ENCODE measurements at regions not wholly inside any gene's neighbourhood (a gene's known extent, or its start where the extent isn't known, plus 50 kb on each side); places are given as distances from the start of the nearest gene placed in this dataset.
"Not testable (repeated sequence)": the region's sequence is repeated elsewhere in the genome, so short reads cannot be mapped to it uniquely, and the experiment has no call there.

GRCh38 chr14:40684328-40684727 lies 922.3 kb upstream of the LRFN5 start:
- no peak for TF ChIP-seq CTCF (IDR thresholded peaks at IDR 0.05; ENCODE audit: control insufficient read depth, insufficient read depth, low read depth, low read length, missing control alignments)
- no peak for DNase-seq (ENCODE audit: low read depth)

GRCh38 chr14:40682131-40682913 lies 924.4 kb upstream of the LRFN5 start:
- no peak for DNase-seq (ENCODE audit: low read depth)
- H3K4me3 ChIP-seq (ENCODE audit: control insufficient read depth, low read depth, low read length), result no peak overlapping the region
- no peak for TF ChIP-seq CTCF (IDR thresholded peaks at IDR 0.05; ENCODE audit: control insufficient read depth, insufficient read depth, low read depth, low read length, missing control alignments)

More at GRCh38 chr14:40684328-40684727, 922.3 kb upstream of the LRFN5 start:
- H3K4me3 ChIP-seq (ENCODE audit: control insufficient read depth, low read depth, low read length), result no peak overlapping the region

GRCh38 chr14:40679256-40679655 lies 927.4 kb upstream of the LRFN5 start:
- no peak for DNase-seq (ENCODE audit: low read depth)
- TF ChIP-seq CTCF (IDR thresholded peaks at IDR 0.05; ENCODE audit: control insufficient read depth, insufficient read depth, low read depth, low read length, missing control alignments), result no peak
- H3K4me3 ChIP-seq (ENCODE audit: control insufficient read depth, low read depth, low read length), result no peak overlapping the region

- not testable (repeated sequence) for H3K4me3 ChIP-seq (ENCODE audit: control insufficient read depth, low read depth, low read length); DNase-seq (ENCODE audit: low read depth)
These were observed 929.5 kb upstream of the LRFN5 start for GRCh38 chr14:40677206-40677605.

- no peak for TF ChIP-seq CTCF (IDR thresholded peaks at IDR 0.05; ENCODE audit: control insufficient read depth, insufficient read depth, low read depth, low read length, missing control alignments)
- H3K4me3 ChIP-seq (ENCODE audit: control insufficient read depth, low read depth, low read length), result no peak overlapping the region
- no peak for DNase-seq (ENCODE audit: low read depth)
These were observed 932.2 kb upstream of the LRFN5 start for GRCh38 chr14:40674502-40674901.

GRCh38 chr14:40656311-40656710 lies 950.4 kb upstream of the LRFN5 start:
- H3K4me3 ChIP-seq (ENCODE audit: control insufficient read depth, low read depth, low read length), result no peak overlapping the region
- TF ChIP-seq CTCF (IDR thresholded peaks at IDR 0.05; ENCODE audit: control insufficient read depth, insufficient read depth, low read depth, low read length, missing control alignments), result no peak
- DNase-seq (ENCODE audit: low read depth), result no peak

GRCh38 chr14:40652089-40652691 lies 954.5 kb upstream of the LRFN5 start:
- TF ChIP-seq CTCF (IDR thresholded peaks at IDR 0.05; ENCODE audit: control insufficient read depth, insufficient read depth, low read depth, low read length, missing control alignments), result no peak
- DNase-seq (ENCODE audit: low read depth), result no peak
- H3K4me3 ChIP-seq (ENCODE audit: control insufficient read depth, low read depth, low read length), result no peak overlapping the region

All from AG09309 (cell line).